ENCODE measurements at regions not wholly inside any gene's neighbourhood (a gene's known extent, or its start where the extent isn't known, plus 50 kb on each side); places are given as distances from the start of the nearest gene placed in this dataset.

DNA sequence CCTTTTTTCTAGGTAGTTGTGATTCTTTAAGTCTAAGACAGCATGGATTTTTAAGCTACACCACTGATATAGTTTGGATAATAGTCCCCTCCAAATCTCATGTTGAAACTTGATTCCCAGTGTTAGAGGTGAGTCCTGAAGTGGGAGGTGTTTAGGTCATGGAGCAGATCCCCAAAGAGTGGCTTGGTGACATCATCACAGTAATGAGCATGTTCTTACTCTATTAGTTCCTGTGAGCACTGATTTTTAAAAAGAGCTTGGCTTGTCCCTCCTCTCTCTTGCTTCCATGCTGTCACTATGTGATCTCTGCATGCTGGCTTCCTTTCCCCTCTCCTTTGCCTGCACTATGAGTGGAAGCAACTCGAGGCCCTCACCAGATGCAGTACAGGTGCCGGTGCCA is 115.5 kb downstream of the LEPR start:
- no peak for TF ChIP-seq EZH2 (IDR thresholded peaks at IDR 0.05; ENCODE audit: borderline replicate concordance, low read depth, low read length, severe bottlenecking)
- H3K79me2 ChIP-seq (ENCODE audit: insufficient read depth, low read length), result no peaks in the 10 kb centered on the region
- no peaks in the 10 kb centered on the region for H4K20me1 ChIP-seq (ENCODE audit: insufficient read depth, low read length)
- H3K27me3 ChIP-seq (ENCODE audit: insufficient read depth, low read length, poor library complexity), result no peaks in the 10 kb centered on the region
- DNase-seq (no peak), ATAC-seq (ENCODE audit: insufficient read depth, low read depth) (no peak)
- H3K4me3 ChIP-seq (ENCODE audit: low read depth in 1 of 2, low read length in 2 of 2), result no peak overlapping the region
- H3K4me2 ChIP-seq (ENCODE audit: insufficient read depth, low read length), result no peak overlapping the region
- no peak overlapping the region for H3K27ac ChIP-seq (ENCODE audit: low read length)
- H3K9me3 ChIP-seq (ENCODE audit: insufficient read depth, low read length, severe bottlenecking), result no peaks in the 10 kb centered on the region
- no peaks in the 10 kb centered on the region; the same call in 1 of the 2 replicates for H3K4me1 ChIP-seq (ENCODE audit: insufficient read depth, low read length)
- H3K36me3 ChIP-seq (ENCODE audit: insufficient read depth, low read length), result no peaks in the 10 kb centered on the region
- no peak overlapping the region for H3K9ac ChIP-seq (ENCODE audit: low read depth, low read length)
- no peak overlapping the region for H2AFZ ChIP-seq (ENCODE audit: low read depth, low read length)

DNA sequence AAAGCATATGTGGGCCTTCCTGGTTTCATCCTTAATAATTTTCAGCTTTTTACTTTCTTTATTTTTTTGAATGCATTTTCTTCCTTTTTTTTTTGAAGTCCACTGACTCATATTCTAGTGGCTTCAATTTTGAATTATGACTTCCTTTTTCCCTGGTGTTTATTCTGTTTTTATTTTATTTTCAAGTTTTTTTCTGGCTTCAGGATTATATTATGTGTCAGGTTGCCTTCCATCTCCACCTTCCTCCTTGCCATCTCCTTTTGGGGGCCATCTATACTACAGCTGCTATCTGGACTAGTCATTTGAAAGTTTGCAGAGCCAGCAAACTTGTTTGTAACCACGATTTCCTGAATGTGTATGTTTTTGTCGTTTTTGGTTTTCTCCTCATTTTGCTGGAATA is 117.6 kb downstream of the LEPR start:
- Histone ChIP-seq H3K9ac (ENCODE audit: low read depth, low read length) (no peak overlapping the region), H3K4me3 (ENCODE audit: low read depth in 1 of 2, low read length in 2 of 2) (no peak overlapping the region), H3K27me3 (ENCODE audit: insufficient read depth, low read length, poor library complexity) (no peaks in the 10 kb centered on the region), H3K4me1 (ENCODE audit: insufficient read depth, low read length) (no peaks in the 10 kb centered on the region; the same call in 1 of the 2 replicates), H4K20me1 (ENCODE audit: insufficient read depth, low read length) (no peaks in the 10 kb centered on the region), H3K27ac (ENCODE audit: low read length) (no peak overlapping the region), H3K36me3 (ENCODE audit: insufficient read depth, low read length) (no peaks in the 10 kb centered on the region), H3K9me3 (ENCODE audit: insufficient read depth, low read length, severe bottlenecking) (no peaks in the 10 kb centered on the region), H3K4me2 (ENCODE audit: insufficient read depth, low read length) (no peak overlapping the region), H3K79me2 (ENCODE audit: insufficient read depth, low read length) (no peaks in the 10 kb centered on the region), H2AFZ (ENCODE audit: low read depth, low read length) (no peak overlapping the region)
- DNase-seq (no peak), ATAC-seq (ENCODE audit: insufficient read depth, low read depth) (no peak)
- no peak for TF ChIP-seq EZH2 (IDR thresholded peaks at IDR 0.05; ENCODE audit: borderline replicate concordance, low read depth, low read length, severe bottlenecking)
- TF ChIP-seq, protein P1, sequence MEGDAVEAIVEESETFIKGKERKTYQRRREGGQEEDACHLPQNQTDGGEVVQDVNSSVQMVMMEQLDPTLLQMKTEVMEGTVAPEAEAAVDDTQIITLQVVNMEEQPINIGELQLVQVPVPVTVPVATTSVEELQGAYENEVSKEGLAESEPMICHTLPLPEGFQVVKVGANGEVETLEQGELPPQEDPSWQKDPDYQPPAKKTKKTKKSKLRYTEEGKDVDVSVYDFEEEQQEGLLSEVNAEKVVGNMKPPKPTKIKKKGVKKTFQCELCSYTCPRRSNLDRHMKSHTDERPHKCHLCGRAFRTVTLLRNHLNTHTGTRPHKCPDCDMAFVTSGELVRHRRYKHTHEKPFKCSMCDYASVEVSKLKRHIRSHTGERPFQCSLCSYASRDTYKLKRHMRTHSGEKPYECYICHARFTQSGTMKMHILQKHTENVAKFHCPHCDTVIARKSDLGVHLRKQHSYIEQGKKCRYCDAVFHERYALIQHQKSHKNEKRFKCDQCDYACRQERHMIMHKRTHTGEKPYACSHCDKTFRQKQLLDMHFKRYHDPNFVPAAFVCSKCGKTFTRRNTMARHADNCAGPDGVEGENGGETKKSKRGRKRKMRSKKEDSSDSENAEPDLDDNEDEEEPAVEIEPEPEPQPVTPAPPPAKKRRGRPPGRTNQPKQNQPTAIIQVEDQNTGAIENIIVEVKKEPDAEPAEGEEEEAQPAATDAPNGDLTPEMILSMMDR (IDR thresholded peaks at IDR 0.05; ENCODE audit: borderline replicate concordance, extremely low read depth, low read length, poor library complexity, severe bottlenecking), result no peak

DNA sequence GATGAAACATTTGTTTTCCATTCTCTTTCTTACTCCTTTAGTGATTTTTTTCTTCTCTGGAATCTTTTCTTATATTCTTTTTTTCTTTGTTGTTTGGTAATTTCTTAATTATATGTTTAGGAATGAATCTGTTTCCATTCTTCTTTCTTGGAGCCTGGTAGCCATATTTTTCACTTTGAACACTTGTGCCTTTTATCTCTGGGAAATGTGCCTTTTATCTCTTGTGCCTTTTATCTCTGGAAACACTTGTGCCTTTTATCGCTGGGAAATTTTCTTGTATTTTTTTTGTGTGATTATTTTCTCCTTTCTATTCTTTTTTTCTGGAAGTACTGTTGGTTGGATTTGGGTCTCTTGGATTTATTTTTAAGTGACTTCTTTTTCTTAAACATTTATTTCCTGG is 118.2 kb downstream of the LEPR start:
- TF ChIP-seq EZH2 (IDR thresholded peaks at IDR 0.05; ENCODE audit: borderline replicate concordance, low read depth, low read length, severe bottlenecking), result no peak
- TF ChIP-seq, protein P1 (IDR thresholded peaks at IDR 0.05; ENCODE audit: borderline replicate concordance, extremely low read depth, low read length, poor library complexity, severe bottlenecking), result no peak
- no peaks in the 10 kb centered on the region for H3K79me2 ChIP-seq (ENCODE audit: insufficient read depth, low read length)
- no peak overlapping the region for H3K4me3 ChIP-seq (ENCODE audit: low read depth in 1 of 2, low read length in 2 of 2)
- no peaks in the 10 kb centered on the region for H3K36me3 ChIP-seq (ENCODE audit: insufficient read depth, low read length)
- ATAC-seq (ENCODE audit: insufficient read depth, low read depth), result no peak
- no peaks in the 10 kb centered on the region for H3K9me3 ChIP-seq (ENCODE audit: insufficient read depth, low read length, severe bottlenecking)
- H3K27me3 ChIP-seq (ENCODE audit: insufficient read depth, low read length, poor library complexity), result no peaks in the 10 kb centered on the region
- DNase-seq, result no peak
- H4K20me1 ChIP-seq (ENCODE audit: insufficient read depth, low read length), result no peaks in the 10 kb centered on the region
- no peak overlapping the region for H3K27ac ChIP-seq (ENCODE audit: low read length)
- H3K9ac ChIP-seq (ENCODE audit: low read depth, low read length), result no peak overlapping the region
- no peak overlapping the region for H2AFZ ChIP-seq (ENCODE audit: low read depth, low read length)
- no peak overlapping the region for H3K4me2 ChIP-seq (ENCODE audit: insufficient read depth, low read length)
- H3K4me1 ChIP-seq (ENCODE audit: insufficient read depth, low read length), result no peaks in the 10 kb centered on the region; the same call in 1 of the 2 replicates

DNA sequence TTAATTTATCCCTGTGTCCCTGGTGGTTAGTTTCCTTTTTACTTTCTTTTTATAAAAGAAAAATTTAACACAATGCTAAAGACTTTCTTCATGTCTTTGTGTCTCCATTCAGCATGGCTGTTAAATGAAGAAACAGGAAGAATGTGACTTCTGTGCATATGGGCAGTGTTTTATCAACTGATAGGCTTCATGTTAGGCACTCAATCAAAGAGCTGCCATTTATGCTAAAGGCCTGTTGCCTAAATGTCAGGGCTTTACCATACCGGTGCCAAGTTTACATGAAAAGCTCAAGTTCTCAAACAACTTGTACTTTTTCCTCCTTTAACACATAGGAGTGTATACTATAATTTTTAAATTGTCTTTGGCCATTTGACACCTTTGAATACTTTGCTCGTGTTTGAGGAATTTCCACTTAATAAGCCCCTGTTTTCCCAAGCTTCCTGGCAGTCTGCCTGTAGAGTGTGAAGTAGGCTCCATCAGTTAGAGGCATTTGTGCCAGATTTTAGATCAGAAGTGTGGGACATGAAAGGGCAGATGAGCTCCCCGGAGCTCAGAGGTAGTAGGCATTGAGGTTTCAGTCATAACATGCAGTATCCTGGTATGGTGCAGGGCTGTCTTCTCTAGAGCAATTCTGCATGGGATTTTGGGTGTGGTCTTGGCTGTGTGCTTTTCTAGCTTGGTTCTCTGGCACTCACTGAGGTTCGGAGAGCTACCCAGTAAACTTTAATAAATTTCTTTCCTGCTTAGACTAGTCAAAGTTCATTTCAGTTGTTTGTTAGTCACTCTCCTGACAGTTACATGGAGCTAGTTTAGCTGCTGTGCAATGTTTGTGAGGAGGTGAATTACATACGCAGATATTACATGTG is 119.0 kb downstream of the LEPR start:
- H4K20me1 ChIP-seq (ENCODE audit: insufficient read depth, low read length), result no peaks in the 10 kb centered on the region
- H3K4me1 ChIP-seq (ENCODE audit: insufficient read depth, low read length), result no peaks in the 10 kb centered on the region; the same call in 1 of the 2 replicates
- H3K27ac ChIP-seq (ENCODE audit: low read length), result no peak overlapping the region
- no peaks in the 10 kb centered on the region for H3K79me2 ChIP-seq (ENCODE audit: insufficient read depth, low read length)
- H3K4me2 ChIP-seq (ENCODE audit: insufficient read depth, low read length), result no peak overlapping the region
- ATAC-seq (ENCODE audit: insufficient read depth, low read depth) (no peak), DNase-seq (no peak)
- H3K9ac ChIP-seq (ENCODE audit: low read depth, low read length), result no peak overlapping the region
- H3K27me3 ChIP-seq (ENCODE audit: insufficient read depth, low read length, poor library complexity), result no peaks in the 10 kb centered on the region
- no peak overlapping the region for H3K4me3 ChIP-seq (ENCODE audit: low read depth in 1 of 2, low read length in 2 of 2)
- no peak overlapping the region for H2AFZ ChIP-seq (ENCODE audit: low read depth, low read length)
- H3K9me3 ChIP-seq (ENCODE audit: insufficient read depth, low read length, severe bottlenecking), result no peaks in the 10 kb centered on the region
- H3K36me3 ChIP-seq (ENCODE audit: insufficient read depth, low read length), result no peaks in the 10 kb centered on the region
- no peak for TF ChIP-seq EZH2 (IDR thresholded peaks at IDR 0.05; ENCODE audit: borderline replicate concordance, low read depth, low read length, severe bottlenecking)
- TF ChIP-seq, protein P1 (IDR thresholded peaks at IDR 0.05; ENCODE audit: borderline replicate concordance, extremely low read depth, low read length, poor library complexity, severe bottlenecking), result no peak

Measured in DND-41 (cell line).